GM18907 (cell line): ENCODE measurements at regions not wholly inside any gene's neighbourhood (a gene's known extent, or its start where the extent isn't known, plus 50 kb on each side); places are given as distances from the start of the nearest gene placed in this dataset.
"Not testable (repeated sequence)": the region's sequence is repeated elsewhere in the genome, so short reads cannot be mapped to it uniquely, and the experiment has no call there.

ENCODE experiments used
- ATAC-seq: cut with Tn5 transposase; IDR thresholded peaks from one replicate; pipeline ENCODE4 v1.9.1; 2021; ENCODE audit warnings: mild to moderate bottlenecking, moderate library complexity; ENCODE audit not compliant: unreplicated experiment

DNA sequence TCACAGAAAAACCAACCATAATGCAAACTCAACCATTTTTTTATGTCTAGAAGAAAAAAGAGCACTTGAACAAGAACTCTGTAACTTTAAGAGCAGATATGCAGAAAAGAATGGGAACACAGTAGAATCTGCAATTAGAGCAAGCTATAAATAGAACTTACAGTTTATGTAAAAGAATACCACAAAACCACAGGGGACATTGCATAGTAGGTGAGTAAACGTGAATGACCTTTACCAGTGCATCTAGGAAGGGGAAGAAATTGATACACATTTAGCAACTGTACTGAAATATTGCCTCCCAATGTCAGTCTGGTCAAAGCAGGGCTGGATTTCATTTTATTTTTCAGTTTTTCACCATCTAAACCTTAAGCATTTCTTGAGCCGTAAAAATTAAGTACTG lies 242.2 kb upstream of the EDNRB start:
- ATAC-seq, result no peak

DNA sequence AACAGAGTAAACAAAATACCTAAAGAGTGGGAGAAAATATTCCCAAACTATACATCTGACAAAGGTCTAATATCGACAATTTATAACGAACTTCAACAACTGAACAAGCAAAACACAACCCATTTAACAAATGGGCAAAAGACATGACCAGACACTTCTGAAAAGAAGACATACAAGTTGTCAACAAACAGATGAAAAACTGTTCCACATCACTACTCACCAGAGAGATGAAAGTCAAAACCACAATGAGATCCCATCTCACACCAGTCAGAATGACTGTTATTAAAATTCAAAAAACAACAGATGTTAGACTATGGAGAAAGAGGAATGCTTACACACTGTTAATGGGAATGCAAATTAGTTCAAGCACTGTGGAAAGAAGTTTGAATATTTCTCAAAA lies 233.8 kb upstream of the EDNRB start:
- no peak for ATAC-seq

DNA sequence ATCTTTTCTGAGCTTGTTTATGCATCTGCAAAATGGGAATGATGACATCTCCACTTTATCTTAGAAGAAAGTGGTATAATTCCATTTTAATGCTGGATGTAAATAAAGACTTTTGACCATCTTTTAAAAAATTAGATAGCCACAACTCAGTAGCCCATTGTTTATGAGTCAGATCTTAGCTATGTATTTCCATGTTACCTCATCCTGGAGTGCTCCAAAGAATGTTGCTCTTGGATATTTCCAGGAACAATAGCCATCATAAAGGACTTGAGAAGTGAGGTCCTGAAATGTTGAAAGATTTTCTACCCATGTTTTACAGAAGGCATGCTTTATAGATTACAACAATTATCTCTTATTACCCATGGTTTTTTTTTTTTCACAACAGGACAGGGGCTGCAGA lies 229.3 kb upstream of the EDNRB start:
- no peak for ATAC-seq

DNA sequence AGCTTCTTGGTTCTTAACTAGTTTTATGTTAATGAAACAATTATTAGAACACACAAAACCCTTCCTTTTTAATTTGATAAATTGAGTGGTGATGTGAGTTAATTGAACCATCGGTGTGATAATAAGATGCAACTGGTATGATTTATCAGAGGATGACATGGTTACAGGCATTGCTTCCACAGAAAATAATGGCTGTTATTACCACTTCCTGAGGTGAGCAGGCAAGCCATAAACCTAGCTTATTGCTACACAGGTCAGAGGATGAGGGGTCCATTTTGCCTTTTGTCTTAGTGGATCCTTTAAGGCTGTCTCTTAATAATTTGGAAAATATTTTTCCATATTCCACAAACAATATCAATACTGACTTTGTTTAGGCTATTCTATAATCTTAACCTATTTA lies 226.6 kb upstream of the EDNRB start:
- no peak for ATAC-seq

DNA sequence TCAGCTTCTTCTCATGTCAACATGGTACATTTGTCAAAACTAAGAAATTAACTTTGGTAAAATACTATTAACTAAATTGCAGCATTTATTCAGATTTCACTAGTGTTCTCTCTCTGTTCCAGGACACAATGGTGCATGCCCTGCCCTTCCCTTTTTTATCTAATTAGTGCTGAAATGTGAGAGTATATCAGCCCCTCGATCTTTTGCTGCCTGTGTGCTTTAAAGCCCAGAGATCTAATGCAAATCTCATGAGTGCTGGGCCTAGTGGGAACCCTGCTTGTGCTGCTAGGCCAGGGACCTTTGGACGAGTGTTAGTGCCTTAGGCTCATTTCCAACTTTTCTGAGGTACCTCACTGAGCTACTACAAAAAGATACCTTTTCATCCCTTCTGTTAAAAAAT lies 221.1 kb upstream of the EDNRB start:
- ATAC-seq, result no peak

DNA sequence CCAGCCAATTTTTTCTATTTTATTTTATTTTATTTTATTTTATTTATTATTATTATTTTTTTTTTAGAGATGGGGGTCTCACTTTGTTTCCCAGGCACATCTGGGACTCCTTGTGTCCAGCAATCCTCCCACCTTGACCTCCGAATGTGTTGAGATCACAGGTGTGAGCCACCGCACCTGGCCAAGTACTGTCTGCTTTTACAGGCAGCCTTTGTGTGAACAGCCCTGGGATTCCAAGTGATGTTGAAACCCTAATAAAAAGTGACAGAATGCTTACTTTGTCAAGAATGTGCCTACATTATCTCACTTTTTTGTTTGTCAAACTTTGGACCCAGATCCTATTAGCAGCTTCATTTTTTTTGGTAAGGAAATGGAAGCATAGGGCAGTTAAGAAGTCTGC lies 220.1 kb upstream of the EDNRB start:
- ATAC-seq, result no peak

DNA sequence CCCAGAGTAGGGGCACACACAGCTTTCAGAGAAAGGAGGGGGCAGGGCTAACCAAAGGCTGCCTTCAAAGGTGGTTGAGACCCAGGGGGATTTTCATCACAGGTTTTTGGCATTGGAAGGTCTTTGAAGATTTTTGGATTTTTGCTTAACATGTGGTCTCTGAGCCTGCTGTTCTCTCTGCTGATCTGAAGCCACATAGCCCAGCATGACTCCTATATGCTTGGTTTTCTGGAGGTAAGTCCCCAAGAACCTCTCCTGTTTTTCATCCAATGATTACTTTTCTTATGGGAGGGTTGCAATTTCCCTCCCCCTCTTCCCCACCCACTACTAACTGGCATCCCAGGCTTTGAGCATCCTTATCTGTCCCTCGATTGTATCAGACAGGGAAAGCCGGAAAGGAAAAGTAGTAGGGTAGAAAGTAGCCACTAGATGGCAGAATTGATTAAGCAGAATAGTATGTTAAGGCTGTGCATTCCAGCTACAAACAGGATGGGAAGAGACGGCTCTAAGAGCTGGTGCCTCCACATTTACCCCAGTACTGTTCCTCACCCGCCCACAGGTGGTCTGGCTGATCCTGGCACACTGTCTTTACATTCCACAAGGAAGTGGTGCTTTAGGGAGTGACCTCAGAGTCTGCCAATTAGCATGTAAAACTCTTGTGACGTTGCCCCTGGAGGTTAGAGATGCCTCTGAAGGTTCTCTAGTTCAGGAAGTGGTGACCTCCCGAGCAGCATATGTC lies 218.9 kb upstream of the EDNRB start:
- ATAC-seq, result peak; percentile 94

DNA sequence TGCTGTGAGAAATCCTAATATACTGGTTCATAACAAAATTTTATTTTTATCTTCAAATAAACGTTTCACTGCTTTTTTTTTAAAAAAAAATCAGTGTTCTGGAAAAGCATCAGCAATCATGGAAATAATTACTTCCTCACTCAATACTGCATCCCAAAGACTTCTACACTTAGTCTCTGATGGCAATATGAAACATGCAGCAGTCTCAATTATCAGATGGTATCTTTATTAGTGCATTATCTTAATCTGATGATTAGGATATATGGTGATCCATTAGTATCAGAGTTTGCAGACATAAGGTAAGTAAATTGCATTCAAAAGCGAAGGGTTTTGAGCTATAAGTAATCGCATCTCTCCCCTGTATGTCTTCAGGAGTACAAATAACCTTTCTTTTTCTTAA lies 218.3 kb upstream of the EDNRB start:
- ATAC-seq, result no peak

DNA sequence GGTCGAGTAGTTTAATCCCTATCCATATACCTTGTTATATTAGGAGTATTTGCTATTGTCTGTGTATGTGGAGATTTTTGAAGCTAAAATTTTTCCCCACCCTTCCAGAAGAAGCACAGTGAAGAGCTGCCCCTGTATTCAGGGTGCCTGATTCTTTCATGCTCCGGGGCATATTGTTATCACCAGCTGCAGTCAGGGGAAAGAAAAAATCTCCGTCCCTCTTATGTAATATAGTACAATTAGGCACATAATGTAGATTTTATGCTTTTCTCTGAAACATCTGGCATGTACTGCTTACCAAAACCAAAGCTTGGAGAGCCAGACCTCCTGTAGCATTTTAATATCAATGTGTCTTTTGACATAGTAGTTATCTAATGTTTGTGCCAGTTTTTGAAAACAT lies 214.9 kb upstream of the EDNRB start:
- ATAC-seq, result no peak

DNA sequence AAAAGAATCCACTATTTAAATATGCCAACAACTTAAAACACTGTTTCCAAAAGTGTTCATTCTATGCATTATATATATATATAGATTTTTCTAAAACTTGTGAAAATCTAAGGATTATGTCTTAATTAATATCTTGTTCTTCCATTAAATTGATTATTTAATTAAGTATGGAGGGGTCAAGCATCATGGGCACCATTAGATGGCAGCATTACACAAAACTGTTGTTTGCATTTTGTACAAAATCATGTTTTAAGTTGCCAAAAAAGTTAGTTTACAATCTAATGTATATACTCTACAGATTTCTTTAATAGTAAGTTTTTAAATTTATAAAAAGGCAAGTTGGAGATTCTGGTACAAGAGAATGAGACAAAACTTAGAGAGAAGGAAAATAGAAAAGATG lies 213.2 kb upstream of the EDNRB start:
- ATAC-seq, result no peak

DNA sequence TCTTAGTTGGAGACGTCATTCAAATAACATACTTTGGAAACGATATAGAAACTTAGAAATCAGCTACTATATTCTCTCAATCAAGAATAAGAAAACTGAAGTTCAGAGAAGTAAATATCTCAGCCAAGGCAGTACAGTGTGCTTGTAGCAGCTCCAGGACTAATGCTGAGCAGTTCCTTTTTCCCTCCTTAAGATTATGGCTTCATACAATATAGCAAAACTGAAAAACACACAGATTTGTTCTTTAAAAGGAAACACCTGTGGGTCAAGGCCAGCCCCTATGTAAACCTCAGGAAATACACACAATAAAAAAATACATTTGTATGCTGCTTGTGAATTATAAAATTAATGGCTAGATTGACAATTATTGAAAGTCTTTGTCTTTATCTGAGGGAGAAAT lies 212.7 kb upstream of the EDNRB start:
- ATAC-seq, result no peak

DNA sequence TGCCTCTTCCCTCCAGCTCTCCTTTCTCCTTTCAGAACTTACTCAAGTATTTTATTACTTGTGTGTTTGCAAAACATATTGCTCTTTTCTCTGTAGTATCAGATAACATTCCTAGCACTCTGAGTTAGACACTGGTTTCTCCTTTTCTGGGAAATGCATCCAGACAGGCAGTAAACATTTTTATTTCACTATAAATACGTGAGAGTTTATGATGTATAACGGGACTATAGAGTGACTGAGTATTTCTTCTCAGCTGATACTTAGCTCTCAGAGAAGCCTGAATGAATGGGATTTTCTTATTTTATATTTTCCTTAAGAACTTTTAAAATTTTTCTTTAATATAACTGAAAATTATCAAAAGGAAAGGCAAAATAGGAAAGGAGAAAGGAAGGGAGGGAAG lies 211.2 kb upstream of the EDNRB start:
- no peak for ATAC-seq

DNA sequence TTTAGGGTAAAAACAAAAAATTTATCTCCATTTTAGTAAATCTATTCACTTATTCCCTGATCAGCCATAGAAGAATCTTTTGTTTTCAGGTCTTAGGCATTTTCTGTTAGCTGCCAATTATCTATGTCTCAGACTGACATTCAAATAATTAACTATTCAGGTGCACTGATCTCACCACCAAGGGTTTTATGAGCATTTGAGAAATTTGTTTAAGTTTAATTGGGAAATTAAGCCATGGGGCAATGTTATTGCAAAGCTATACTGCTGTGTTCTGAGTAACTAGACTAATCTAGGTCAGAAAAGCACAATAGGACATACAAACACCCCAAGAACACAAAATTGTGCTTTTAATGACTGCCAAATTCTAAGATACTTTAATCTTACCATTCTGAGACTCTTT lies 210.7 kb upstream of the EDNRB start:
- ATAC-seq, result no peak

DNA sequence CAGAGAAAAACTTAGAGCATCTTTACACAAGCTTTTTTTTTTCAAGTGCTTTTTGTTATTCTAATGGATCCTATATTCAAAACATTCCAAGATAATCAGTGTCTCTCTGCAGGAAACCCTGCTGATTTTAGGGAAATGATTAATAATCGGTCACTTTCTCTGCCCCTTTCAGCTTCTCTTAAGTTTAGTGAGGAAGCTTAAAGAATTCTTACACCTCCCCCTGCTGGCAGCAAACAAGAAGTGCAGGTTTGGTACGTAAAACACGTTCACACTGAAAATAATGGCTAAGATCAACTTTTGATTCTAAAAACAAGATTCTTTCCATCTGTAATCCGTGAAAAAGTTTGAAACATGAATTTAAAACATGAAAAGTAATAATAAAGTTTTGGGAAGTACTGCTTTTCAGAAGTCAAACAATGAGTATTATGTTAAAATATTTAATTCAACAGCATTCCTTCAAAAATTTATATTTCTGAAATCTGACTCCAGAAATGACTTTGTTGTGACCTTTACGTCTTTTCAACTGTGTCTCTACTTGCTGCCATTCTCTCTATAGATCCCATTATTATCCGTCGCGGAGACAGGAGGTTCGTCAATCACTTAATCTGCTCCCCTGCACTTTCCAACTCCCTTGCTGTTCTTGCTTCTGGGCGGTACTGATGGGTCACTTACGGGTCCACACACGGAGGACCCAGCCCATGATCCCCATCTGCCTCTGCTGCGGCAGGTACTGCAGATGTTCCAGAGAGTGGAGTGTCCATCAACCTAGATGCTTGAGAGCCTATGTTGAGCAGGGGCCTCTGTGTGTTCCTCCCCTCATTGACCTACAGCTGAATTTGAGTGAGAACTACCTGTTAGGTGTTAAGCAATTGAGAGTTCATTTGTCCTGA lies 203.1 kb upstream of the EDNRB start:
- peak; percentile 73 for ATAC-seq

DNA sequence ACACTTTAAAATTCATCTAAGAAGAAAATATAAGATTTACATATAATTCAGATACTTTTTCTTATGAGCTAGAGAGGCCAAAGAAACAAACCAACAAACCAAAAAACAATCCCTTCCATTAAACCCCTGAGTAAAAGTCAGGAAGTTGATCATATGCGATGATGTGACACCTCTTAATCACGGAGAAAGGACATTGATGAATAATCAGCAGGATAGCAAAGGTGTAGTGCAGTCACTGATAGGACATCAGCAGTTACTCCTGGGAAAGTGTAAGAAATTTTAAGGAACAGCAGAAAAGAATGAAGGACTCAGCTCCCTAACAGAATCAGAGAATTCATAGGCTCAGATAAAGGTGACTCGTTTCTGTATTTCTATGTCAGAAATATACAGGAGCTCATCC lies 202.4 kb upstream of the EDNRB start:
- ATAC-seq, result no peak

DNA sequence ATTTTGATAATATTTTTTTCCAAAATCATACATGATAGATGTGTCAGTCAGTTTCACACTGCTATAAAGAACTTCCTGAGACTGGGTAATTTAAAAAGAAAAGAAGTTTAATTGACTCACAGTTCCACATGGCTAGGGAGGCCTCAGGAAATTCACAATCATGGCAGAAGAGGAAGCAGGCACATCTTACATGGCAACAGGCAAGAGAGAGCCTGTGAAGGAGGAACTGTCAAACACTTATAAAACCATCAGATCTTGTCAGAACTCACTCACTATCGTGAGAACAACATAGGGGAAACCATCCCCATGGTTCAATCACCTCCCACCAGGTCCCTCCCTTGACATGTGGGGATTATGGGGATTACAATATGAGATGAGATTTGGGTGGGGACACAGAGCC lies 201.5 kb upstream of the EDNRB start:
- not testable (repeated sequence) for ATAC-seq

DNA sequence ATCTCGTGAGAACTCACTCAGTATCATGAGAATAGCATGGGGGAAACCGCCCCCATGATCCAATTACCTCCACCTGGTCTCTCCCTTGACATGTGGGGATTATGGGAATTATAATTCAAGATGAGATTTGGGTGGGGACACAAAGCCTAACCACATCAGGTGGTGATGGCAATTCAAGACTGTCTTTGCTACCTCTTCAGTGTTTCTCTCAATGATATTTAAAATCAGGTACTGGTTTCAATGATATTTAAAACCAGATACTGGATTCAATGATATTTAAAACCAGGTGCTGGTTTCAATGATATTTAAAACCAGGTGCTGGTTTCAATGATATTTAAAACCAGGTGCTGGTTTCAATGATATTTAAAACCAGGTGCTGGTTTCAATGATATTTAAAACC lies 198.4 kb upstream of the EDNRB start:
- not testable (repeated sequence) for ATAC-seq

DNA sequence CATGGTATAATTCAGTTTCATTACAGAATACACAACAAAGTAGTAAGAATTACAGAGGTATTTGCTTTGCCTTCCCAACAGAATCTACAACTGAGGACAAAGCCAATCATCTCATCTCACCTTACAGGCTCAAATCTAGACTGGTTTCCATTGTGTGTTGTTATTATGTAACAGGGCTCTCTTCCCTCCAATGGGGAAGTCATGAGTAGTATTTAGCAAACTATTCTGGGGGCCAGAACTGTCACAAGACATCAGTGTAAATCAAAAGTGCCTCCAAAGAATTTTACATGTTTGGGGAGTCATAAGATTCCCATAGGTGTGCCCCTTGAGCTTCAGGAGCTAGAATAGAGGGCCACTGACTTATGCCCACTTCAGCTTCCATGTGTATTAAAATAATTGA lies 187.0 kb upstream of the EDNRB start:
- ATAC-seq, result no peak

DNA sequence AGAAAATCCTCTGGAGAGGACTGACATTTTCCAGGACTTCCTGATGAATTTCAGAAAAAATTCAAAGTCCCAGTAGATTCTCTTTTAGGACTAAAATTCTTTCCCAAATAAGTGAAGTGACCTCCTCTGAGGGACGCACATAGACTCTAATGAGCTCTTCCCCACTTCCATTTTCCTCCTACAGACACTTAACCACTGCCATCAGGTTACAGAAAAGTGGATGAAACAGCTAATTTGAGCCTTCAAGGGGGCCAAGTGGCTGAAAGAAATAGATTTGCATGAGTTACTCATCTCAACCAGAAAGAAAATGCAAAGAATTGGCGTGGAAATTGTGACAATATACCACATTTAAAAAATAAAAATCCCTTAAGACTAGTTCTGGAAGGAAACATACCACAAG lies 185.3 kb upstream of the EDNRB start:
- ATAC-seq, result no peak

DNA sequence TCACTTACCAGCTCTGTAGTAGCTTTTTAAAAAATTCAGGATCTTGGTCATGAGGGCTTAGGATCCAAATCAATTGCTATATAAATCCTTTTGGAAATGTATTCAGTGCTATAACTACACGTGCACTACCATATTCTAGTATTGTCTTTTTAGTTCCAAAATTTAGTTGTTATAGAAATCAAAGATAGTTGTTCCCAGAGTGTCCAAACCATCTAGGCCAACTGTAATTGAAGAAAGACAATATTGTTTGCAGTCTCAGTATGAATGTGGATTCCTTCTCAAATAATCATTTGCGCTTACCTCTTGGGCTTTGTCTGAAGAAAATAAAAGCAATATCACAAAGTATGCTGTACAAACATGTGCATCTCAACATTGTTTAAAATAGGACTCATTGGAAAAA lies 184.1 kb upstream of the EDNRB start:
- ATAC-seq, result no peak

DNA sequence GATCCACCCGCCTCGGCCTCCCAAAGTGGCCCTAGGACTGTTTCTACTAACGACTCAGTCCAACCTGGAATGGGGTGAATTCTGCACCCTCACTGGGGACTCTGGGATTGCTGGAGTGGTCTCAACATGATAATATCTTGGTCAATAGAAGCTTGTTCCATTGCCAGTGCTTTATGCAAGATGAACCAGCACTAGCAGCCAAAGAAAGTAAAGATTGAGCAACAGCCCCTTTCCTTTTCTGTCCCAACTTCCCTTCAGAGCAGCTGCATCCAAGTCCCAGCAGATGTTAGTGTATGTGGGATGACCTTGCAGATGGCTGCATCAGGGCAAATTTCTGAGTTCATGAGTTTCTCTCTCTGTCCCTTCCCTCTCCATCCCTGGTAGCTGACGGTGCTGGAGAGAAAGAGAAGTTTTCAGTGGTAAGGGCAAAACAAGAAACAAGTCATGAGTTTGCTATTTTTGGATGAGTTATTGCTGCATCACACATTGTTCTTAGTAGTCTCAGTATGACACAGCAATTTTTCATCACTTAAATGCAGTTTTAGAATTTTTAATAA lies 183.6 kb upstream of the EDNRB start:
- ATAC-seq, result no peak

DNA sequence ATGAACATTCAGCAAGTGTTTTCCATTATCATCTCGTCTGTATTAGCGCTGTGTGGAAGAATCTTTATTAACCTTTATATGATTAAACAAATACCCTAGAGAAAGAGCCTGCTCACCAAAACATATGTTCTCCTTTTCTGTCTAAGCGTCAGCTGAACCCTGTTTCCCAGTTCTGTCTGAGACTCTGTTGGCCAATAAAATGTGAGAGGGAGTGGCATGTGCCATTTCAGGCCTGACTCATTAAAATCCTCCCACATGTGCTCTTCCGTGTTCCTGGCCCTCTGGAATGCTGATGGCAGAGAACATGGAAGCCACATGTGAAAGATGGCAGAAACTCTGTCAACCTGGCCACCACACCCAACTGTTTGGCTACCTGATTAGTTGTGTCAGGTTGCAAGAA lies 181.9 kb upstream of the EDNRB start:
- no peak for ATAC-seq
